ENCODE measurements at regions not wholly inside any gene's neighbourhood (a gene's known extent, or its start where the extent isn't known, plus 50 kb on each side); places are given as distances from the start of the nearest gene placed in this dataset.

DNA sequence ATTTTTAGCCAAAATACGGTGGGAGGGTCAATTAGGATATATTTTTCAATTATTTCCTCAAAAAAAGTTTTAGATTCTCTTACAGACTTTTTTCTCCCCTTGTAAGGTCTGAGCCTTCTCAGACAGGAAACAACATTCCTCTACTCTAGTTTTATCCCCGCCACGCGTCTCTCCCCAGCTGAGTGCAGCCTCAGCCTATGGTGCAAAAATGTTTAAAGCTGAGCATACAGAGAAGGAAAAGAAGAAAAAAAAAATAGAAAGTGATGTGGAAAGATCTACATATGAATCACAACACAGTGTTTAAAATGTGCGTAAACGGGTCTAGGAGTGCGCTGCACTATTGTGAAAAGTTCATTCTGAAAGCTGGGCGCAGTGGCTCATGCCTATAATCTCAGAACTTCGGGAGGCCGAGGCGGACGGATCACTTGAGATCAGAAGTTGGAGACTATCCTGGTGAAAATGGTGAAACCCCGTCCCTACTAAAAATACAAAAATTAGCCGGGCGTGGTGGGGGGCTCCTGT lies 159.0 kb downstream of the TRIM27 start (continued):
- TF ChIP-seq, protein P1, sequence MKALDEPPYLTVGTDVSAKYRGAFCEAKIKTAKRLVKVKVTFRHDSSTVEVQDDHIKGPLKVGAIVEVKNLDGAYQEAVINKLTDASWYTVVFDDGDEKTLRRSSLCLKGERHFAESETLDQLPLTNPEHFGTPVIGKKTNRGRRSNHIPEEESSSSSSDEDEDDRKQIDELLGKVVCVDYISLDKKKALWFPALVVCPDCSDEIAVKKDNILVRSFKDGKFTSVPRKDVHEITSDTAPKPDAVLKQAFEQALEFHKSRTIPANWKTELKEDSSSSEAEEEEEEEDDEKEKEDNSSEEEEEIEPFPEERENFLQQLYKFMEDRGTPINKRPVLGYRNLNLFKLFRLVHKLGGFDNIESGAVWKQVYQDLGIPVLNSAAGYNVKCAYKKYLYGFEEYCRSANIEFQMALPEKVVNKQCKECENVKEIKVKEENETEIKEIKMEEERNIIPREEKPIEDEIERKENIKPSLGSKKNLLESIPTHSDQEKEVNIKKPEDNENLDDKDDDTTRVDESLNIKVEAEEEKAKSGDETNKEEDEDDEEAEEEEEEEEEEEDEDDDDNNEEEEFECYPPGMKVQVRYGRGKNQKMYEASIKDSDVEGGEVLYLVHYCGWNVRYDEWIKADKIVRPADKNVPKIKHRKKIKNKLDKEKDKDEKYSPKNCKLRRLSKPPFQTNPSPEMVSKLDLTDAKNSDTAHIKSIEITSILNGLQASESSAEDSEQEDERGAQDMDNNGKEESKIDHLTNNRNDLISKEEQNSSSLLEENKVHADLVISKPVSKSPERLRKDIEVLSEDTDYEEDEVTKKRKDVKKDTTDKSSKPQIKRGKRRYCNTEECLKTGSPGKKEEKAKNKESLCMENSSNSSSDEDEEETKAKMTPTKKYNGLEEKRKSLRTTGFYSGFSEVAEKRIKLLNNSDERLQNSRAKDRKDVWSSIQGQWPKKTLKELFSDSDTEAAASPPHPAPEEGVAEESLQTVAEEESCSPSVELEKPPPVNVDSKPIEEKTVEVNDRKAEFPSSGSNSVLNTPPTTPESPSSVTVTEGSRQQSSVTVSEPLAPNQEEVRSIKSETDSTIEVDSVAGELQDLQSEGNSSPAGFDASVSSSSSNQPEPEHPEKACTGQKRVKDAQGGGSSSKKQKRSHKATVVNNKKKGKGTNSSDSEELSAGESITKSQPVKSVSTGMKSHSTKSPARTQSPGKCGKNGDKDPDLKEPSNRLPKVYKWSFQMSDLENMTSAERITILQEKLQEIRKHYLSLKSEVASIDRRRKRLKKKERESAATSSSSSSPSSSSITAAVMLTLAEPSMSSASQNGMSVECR (CRISPR knock-in tag; IDR thresholded peaks at IDR 0.05; ENCODE audit: borderline replicate concordance) = no peak
- TF ChIP-seq JAZF1 (CRISPR knock-in tag; IDR thresholded peaks at IDR 0.05) (no peak), ZNF317 (CRISPR knock-in tag; IDR thresholded peaks at IDR 0.05; ENCODE audit: borderline replicate concordance, low read depth) (no peak)
- TF ChIP-seq, protein P2, sequence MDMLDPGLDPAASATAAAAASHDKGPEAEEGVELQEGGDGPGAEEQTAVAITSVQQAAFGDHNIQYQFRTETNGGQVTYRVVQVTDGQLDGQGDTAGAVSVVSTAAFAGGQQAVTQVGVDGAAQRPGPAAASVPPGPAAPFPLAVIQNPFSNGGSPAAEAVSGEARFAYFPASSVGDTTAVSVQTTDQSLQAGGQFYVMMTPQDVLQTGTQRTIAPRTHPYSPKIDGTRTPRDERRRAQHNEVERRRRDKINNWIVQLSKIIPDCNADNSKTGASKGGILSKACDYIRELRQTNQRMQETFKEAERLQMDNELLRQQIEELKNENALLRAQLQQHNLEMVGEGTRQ (CRISPR knock-in tag; IDR thresholded peaks at IDR 0.05) = no peak

DNA sequence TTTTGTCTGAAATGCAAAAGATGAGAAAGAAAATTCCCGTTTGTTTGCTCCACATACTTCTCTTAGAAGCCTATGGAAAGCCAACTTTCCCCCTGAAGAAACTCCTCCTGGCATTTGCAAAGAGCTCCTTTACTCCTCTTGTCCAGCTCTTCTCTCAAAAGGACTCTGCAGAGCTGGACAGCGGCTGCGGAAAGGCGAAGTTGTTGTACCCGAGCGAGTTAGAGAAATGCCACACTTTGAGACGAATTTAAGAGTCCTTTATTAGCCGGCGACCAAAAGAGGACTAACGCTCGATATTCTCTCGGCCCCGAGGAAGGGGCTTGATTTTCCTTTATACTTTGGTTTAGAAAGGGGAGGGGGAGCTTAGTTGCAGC lies 157.8 kb downstream of the TRIM27 start:
- CTCF ChIA-PET = interaction anchor here (0.6 to 2.6 kb wide), 12 partner anchors 8 to 1331 kb away, joined by 3 to 8 read pairs (median 5); no protein-coding TSS in a partner anchor
- TF ChIP-seq FOXP1 (CRISPR knock-in tag; IDR thresholded peaks at IDR 0.05; ENCODE audit: borderline replicate concordance) (no peak), JUN (CRISPR knock-in tag; IDR thresholded peaks at IDR 0.05) (no peak), ATF1 (CRISPR knock-in tag; IDR thresholded peaks at IDR 0.05) (no peak), ZNF416 (CRISPR knock-in tag; IDR thresholded peaks at IDR 0.05) (no peak), SMAD3 (CRISPR knock-in tag; IDR thresholded peaks at IDR 0.05; ENCODE audit: borderline replicate concordance) (no peak), NFATC4 (CRISPR knock-in tag; IDR thresholded peaks at IDR 0.05) (no peak)
- TF ChIP-seq, protein P3, sequence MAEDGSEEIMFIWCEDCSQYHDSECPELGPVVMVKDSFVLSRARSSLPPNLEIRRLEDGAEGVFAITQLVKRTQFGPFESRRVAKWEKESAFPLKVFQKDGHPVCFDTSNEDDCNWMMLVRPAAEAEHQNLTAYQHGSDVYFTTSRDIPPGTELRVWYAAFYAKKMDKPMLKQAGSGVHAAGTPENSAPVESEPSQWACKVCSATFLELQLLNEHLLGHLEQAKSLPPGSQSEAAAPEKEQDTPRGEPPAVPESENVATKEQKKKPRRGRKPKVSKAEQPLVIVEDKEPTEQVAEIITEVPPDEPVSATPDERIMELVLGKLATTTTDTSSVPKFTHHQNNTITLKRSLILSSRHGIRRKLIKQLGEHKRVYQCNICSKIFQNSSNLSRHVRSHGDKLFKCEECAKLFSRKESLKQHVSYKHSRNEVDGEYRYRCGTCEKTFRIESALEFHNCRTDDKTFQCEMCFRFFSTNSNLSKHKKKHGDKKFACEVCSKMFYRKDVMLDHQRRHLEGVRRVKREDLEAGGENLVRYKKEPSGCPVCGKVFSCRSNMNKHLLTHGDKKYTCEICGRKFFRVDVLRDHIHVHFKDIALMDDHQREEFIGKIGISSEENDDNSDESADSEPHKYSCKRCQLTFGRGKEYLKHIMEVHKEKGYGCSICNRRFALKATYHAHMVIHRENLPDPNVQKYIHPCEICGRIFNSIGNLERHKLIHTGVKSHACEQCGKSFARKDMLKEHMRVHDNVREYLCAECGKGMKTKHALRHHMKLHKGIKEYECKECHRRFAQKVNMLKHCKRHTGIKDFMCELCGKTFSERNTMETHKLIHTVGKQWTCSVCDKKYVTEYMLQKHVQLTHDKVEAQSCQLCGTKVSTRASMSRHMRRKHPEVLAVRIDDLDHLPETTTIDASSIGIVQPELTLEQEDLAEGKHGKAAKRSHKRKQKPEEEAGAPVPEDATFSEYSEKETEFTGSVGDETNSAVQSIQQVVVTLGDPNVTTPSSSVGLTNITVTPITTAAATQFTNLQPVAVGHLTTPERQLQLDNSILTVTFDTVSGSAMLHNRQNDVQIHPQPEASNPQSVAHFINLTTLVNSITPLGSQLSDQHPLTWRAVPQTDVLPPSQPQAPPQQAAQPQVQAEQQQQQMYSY (CRISPR knock-in tag; IDR thresholded peaks at IDR 0.05) = no peak
- TF ChIP-seq, protein P4, sequence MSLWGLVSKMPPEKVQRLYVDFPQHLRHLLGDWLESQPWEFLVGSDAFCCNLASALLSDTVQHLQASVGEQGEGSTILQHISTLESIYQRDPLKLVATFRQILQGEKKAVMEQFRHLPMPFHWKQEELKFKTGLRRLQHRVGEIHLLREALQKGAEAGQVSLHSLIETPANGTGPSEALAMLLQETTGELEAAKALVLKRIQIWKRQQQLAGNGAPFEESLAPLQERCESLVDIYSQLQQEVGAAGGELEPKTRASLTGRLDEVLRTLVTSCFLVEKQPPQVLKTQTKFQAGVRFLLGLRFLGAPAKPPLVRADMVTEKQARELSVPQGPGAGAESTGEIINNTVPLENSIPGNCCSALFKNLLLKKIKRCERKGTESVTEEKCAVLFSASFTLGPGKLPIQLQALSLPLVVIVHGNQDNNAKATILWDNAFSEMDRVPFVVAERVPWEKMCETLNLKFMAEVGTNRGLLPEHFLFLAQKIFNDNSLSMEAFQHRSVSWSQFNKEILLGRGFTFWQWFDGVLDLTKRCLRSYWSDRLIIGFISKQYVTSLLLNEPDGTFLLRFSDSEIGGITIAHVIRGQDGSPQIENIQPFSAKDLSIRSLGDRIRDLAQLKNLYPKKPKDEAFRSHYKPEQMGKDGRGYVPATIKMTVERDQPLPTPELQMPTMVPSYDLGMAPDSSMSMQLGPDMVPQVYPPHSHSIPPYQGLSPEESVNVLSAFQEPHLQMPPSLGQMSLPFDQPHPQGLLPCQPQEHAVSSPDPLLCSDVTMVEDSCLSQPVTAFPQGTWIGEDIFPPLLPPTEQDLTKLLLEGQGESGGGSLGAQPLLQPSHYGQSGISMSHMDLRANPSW (CRISPR knock-in tag; conservative IDR thresholded peaks at IDR 0.05; ENCODE audit: low read depth) = no peak
- TF ChIP-seq, protein P5, sequence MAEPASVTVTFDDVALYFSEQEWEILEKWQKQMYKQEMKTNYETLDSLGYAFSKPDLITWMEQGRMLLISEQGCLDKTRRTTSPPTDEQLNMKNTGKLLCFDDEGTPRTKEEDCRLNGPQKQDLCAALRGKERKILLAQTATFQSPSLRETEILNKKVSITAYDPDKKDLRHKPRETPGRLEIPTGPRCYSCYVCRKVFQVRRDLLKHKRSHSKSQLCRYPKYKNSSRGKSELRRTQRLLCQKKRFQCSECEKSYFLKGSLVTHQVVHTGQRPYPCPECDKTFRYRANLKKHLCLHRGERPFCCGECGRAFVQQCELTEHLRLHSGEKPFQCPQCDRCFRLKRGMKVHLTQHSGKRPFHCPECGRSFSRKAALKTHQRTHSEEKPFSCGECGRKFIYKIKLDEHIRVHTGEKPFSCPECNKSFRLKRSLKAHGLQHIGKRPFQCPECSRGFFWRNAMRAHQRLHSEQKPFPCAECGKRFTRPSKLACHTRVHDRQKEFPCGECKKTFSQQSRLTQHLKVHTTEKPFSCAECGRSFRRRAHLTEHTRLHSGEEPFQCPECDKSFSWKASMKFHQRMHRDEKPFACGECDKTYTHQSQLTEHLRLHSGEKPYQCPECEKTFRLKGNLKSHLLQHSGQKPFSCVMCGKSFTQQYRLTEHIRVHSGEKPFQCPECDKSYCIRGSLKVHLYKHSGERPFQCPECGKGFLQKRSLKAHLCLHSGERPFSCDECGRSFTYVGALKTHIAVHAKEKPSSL (CRISPR knock-in tag; conservative IDR thresholded peaks at IDR 0.05) = no peak
- TF ChIP-seq, protein P6, sequence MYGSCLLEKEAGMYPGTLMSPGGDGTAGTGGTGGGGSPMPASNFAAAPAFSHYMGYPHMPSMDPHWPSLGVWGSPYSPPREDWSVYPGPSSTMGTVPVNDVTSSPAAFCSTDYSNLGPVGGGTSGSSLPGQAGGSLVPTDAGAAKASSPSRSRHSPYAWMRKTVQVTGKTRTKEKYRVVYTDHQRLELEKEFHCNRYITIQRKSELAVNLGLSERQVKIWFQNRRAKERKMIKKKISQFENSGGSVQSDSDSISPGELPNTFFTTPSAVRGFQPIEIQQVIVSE (CRISPR knock-in tag; IDR thresholded peaks at IDR 0.05; ENCODE audit: borderline replicate concordance) = no peak
- TF ChIP-seq, protein P7, sequence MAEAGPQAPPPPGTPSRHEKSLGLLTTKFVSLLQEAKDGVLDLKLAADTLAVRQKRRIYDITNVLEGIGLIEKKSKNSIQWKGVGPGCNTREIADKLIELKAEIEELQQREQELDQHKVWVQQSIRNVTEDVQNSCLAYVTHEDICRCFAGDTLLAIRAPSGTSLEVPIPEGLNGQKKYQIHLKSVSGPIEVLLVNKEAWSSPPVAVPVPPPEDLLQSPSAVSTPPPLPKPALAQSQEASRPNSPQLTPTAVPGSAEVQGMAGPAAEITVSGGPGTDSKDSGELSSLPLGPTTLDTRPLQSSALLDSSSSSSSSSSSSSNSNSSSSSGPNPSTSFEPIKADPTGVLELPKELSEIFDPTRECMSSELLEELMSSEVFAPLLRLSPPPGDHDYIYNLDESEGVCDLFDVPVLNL (CRISPR knock-in tag; IDR thresholded peaks at IDR 0.05; ENCODE audit: borderline replicate concordance, low read depth) = no peak
- TF ChIP-seq, protein P8, sequence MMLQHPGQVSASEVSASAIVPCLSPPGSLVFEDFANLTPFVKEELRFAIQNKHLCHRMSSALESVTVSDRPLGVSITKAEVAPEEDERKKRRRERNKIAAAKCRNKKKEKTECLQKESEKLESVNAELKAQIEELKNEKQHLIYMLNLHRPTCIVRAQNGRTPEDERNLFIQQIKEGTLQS (CRISPR knock-in tag; conservative IDR thresholded peaks at IDR 0.05) = no peak
- TF ChIP-seq, protein P9, sequence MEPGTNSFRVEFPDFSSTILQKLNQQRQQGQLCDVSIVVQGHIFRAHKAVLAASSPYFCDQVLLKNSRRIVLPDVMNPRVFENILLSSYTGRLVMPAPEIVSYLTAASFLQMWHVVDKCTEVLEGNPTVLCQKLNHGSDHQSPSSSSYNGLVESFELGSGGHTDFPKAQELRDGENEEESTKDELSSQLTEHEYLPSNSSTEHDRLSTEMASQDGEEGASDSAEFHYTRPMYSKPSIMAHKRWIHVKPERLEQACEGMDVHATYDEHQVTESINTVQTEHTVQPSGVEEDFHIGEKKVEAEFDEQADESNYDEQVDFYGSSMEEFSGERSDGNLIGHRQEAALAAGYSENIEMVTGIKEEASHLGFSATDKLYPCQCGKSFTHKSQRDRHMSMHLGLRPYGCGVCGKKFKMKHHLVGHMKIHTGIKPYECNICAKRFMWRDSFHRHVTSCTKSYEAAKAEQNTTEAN (CRISPR knock-in tag; IDR thresholded peaks at IDR 0.05) = no peak

More for the DNA sequence above, 157.8 kb downstream of the TRIM27 start:
- DNase-seq (ENCODE audit: low spot score) (no peak), ATAC-seq (0 out of 2 replicates have a peak, but pooled peaks have one; percentile 10)
- H3K36me3 Mint-ChIP-seq = no peaks in the 10 kb centered on the region
- peaks cover 97% of the 10 kb centered on the region for H3K27me3 Mint-ChIP-seq (ENCODE audit: low read depth)
- H3K27ac Mint-ChIP-seq = no peak overlapping the region
- no peaks in the 10 kb centered on the region for H3K9me3 Mint-ChIP-seq
- POLR2A ChIA-PET = interaction anchor here (1.0 kb wide), 1 partner anchor 45 kb away, joined by 4 read pairs; no protein-coding TSS in a partner anchor
- peak overlapping the region; percentile 74 for H3K4me3 Mint-ChIP-seq
- peaks cover 68% of the 10 kb centered on the region for H3K4me1 Mint-ChIP-seq

Measured in WTC11 (cell line).